H1 (cell line): ENCODE measurements at regions not wholly inside any gene's neighbourhood (a gene's known extent, or its start where the extent isn't known, plus 50 kb on each side); places are given as distances from the start of the nearest gene placed in this dataset.

ENCODE experiments used
- CTCF ChIP-seq, 3 experiments: IDR thresholded peaks; 1 replicate in 2 of 3; 2 replicates in 1 of 3; pipeline versions ENCODE4 v1.5.1 to v1.6.1; 2011; ENCODE audit warnings: low read length in 3 of 3, mild to moderate bottlenecking in 3 of 3, inconsistent platforms in 2 of 3, low read depth in 1 of 3, moderate library complexity in 1 of 3; ENCODE audit not compliant: insufficient read depth in 1 of 3; ENCODE audit errors: control extremely low read depth in 1 of 3
- EP300 ChIP-seq, 2 experiments: IDR thresholded peaks; 1 replicate in 1 of 2; 2 replicates in 1 of 2; pipeline ENCODE4 v1.6.1; 2011 to 2012; ENCODE audit warnings: low read depth in 2 of 2, low read length in 2 of 2, mild to moderate bottlenecking in 2 of 2, borderline replicate concordance in 1 of 2, inconsistent platforms in 1 of 2, moderate library complexity in 1 of 2
- MAX ChIP-seq: IDR thresholded peaks from 2 replicates; pipeline ENCODE4 v1.6.1; 2012; ENCODE audit warnings: inconsistent platforms
- TBP ChIP-seq: IDR thresholded peaks from 2 replicates; pipeline ENCODE4 v1.6.1; 2011; ENCODE audit warnings: low read depth, low read length, improper control_type of control experiment

GRCh38 chr12:124412646-124413015, 117.7 kb downstream of the RFLNA start:
- TF ChIP-seq MAX: no peak
- TF ChIP-seq EP300 (IDR thresholded peaks at IDR 0.05; ENCODE audit: borderline replicate concordance in 1 of 2, low read depth in 2 of 2, low read length in 2 of 2): no peak
- no peak for TF ChIP-seq TBP
- no peak for TF ChIP-seq CTCF (IDR thresholded peaks at IDR 0.05; ENCODE audit: control extremely low read depth in 1 of 3, insufficient read depth in 1 of 3, low read depth in 1 of 3, low read length in 3 of 3)
